KMS-11 (cell line): ENCODE measurements at regions not wholly inside any gene's neighbourhood (a gene's known extent, or its start where the extent isn't known, plus 50 kb on each side); places are given as distances from the start of the nearest gene placed in this dataset.
"Not testable (repeated sequence)": the region's sequence is repeated elsewhere in the genome, so short reads cannot be mapped to it uniquely, and the experiment has no call there.

ENCODE experiments used
- H2AFZ ChIP-seq: fragments of 200-600 bp; sonication (generic); 2 replicates; pipeline ENCODE4 v1.6.1; 2016; ENCODE audit warnings: antibody characterized with exemption, mixed run types, low read depth
- H3K27ac ChIP-seq: fragments of 200-600 bp; sonication (generic); 2 replicates; pipeline ENCODE4 v1.6.1; 2016; ENCODE audit warnings: mild to moderate bottlenecking, mixed run types
- H3K27me3 ChIP-seq: fragments of 200-600 bp; sonication (generic); 2 replicates; pipeline ENCODE4 v1.6.1; 2017; ENCODE audit warnings: mild to moderate bottlenecking, low read depth, mixed run types, moderate library complexity; ENCODE audit not compliant: insufficient read depth
- H3K36me3 ChIP-seq: fragments of 200-600 bp; sonication (generic); 2 replicates; pipeline ENCODE4 v1.6.1; 2017; ENCODE audit warnings: mild to moderate bottlenecking, mixed run types; ENCODE audit not compliant: insufficient read depth
- H3K4me1 ChIP-seq: fragments of 200-600 bp; sonication (generic); 2 replicates; pipeline ENCODE4 v1.6.1; 2016; ENCODE audit warnings: mild to moderate bottlenecking, low read depth, mixed run types; ENCODE audit not compliant: poor library complexity, severe bottlenecking
- H3K4me2 ChIP-seq: fragments of 200-600 bp; sonication (generic); 2 replicates; pipeline ENCODE4 v1.7.0; 2016; ENCODE audit warnings: mild to moderate bottlenecking, mixed run types
- H3K4me3 ChIP-seq: fragments of 200-600 bp; sonication (generic); IDR thresholded peaks from 2 replicates; pipeline ENCODE4 v1.6.1; 2017; ENCODE audit warnings: low read depth, low read length, mixed read lengths; ENCODE audit not compliant: insufficient read depth
- H3K79me2 ChIP-seq: fragments of 200-600 bp; sonication (generic); 2 replicates; pipeline ENCODE4 v1.6.1; 2016; ENCODE audit warnings: low read depth, mixed run types; ENCODE audit not compliant: insufficient read depth
- H3K9ac ChIP-seq: fragments of 200-600 bp; sonication (generic); 2 replicates; pipeline ENCODE4 v1.6.1; 2016; ENCODE audit warnings: mild to moderate bottlenecking, mixed run types
- H4K20me1 ChIP-seq: fragments of 200-600 bp; sonication (generic); 2 replicates; pipeline ENCODE4 v1.6.1; 2016; ENCODE audit warnings: mild to moderate bottlenecking, mixed run types; ENCODE audit not compliant: insufficient read depth
- TF ChIP-seq, protein P1 (sequence below): fragments of 200-600 bp; sonication (generic); conservative IDR thresholded peaks from 2 replicates; pipeline ENCODE4 v1.6.1; 2017; ENCODE audit warnings: low read depth, mild to moderate bottlenecking, antibody characterized with exemption, low read length, moderate library complexity, mixed read lengths

DNA sequence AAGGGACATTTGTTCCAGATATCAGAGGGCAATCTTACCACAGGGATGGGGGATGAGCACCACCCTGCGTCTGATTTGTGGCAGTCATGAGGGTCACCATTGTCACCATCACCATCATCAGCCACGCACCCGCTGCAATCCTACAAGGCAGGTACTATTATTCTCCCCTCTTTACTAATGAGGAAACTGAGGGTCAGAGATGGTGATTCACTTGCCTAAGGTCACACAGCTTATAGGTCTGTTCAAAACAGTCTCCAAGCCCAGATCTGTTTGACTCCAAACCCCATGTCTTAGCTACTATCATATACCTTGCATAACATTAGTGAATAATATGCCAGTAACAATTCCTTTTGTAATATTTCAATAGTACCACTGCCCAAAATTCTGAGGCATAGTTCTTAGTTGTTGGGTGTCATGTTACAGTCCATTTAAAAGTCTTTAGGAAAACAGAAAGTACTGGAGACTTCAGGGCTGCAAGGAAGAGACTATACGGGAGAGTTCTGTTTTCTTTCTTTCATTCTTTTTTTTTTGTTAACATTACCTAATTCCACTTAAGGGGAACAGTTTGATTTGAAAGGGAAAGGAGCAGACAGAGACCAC lies 166.4 kb downstream of the C16orf95 start:
- Histone ChIP-seq H3K4me1 (no peaks in the 10 kb centered on the region), H3K9ac (no peak overlapping the region), H3K27me3 (peaks cover 5% of the 10 kb centered on the region; the same call in 1 of the 2 replicates), H3K4me2 (no peak overlapping the region), H3K4me3 (no peak overlapping the region), H4K20me1 (no peaks in the 10 kb centered on the region), H3K36me3 (no peaks in the 10 kb centered on the region), H2AFZ (no peak overlapping the region), H3K27ac (no peak overlapping the region), H3K79me2 (no peaks in the 10 kb centered on the region)
- TF ChIP-seq, protein P1, sequence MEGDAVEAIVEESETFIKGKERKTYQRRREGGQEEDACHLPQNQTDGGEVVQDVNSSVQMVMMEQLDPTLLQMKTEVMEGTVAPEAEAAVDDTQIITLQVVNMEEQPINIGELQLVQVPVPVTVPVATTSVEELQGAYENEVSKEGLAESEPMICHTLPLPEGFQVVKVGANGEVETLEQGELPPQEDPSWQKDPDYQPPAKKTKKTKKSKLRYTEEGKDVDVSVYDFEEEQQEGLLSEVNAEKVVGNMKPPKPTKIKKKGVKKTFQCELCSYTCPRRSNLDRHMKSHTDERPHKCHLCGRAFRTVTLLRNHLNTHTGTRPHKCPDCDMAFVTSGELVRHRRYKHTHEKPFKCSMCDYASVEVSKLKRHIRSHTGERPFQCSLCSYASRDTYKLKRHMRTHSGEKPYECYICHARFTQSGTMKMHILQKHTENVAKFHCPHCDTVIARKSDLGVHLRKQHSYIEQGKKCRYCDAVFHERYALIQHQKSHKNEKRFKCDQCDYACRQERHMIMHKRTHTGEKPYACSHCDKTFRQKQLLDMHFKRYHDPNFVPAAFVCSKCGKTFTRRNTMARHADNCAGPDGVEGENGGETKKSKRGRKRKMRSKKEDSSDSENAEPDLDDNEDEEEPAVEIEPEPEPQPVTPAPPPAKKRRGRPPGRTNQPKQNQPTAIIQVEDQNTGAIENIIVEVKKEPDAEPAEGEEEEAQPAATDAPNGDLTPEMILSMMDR, result no peak

DNA sequence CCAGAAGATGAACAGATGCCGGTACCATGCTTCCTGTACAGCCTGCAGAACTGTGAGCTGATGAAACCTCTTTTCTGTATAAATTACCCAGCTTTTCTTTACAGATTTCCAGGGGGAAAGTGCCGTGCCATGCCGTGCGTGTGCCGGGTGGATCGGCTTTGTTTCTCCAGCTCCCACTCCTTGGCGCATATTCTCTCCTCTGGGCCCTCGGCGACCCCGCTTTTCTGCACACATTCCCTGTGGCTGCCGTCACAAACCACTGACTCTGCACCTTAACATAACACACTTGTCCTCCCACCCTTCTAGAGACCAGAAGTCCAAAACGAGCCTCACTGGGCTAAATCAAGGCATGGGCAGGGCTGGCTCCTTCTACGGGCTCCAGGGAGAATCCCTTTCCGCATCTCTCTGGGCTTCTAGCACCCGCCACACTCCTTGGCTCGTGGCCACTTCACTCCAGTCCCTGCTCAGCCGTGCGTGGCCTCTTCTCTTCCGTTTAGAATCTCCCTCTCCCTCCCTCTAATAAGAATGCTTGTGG lies 164.9 kb downstream of the C16orf95 start:
- TF ChIP-seq, protein P1, result no peak
- Histone ChIP-seq H3K4me3 (no peak overlapping the region), H3K27me3 (peaks cover 5% of the 10 kb centered on the region; the same call in 1 of the 2 replicates), H3K4me2 (no peak overlapping the region), H2AFZ (no peak overlapping the region), H4K20me1 (no peaks in the 10 kb centered on the region), H3K36me3 (no peaks in the 10 kb centered on the region), H3K27ac (no peak overlapping the region), H3K9ac (no peak overlapping the region), H3K79me2 (no peaks in the 10 kb centered on the region), H3K4me1 (no peaks in the 10 kb centered on the region)

DNA sequence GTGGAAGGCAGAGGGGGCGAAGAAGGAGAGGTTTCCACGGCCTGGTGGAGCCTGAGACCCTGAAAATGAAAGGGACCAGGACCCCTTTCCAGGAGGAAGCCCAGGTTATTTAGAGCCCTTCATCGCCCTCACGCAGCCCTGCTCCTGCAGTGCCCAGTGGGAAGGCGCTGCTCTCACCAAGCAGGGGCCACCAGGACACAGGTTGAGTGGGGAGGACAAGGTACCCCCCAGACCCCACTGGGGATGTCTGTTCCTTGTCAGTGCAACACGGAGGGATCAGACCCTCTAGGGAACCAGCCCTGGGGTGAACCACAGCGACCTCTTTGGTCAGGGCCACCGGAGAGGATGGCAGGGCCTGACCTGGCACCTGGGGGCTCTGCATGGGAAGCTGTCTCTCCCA lies 163.9 kb downstream of the C16orf95 start:
- Histone ChIP-seq H3K4me2 (no peak overlapping the region), H3K27me3 (peaks cover 9% of the 10 kb centered on the region), H3K27ac (no peak overlapping the region), H3K36me3 (no peaks in the 10 kb centered on the region), H3K4me3 (no peak overlapping the region), H3K9ac (no peak overlapping the region), H2AFZ (no peak overlapping the region), H3K4me1 (no peaks in the 10 kb centered on the region), H3K79me2 (no peaks in the 10 kb centered on the region), H4K20me1 (no peaks in the 10 kb centered on the region)
- TF ChIP-seq, protein P1, result no peak

DNA sequence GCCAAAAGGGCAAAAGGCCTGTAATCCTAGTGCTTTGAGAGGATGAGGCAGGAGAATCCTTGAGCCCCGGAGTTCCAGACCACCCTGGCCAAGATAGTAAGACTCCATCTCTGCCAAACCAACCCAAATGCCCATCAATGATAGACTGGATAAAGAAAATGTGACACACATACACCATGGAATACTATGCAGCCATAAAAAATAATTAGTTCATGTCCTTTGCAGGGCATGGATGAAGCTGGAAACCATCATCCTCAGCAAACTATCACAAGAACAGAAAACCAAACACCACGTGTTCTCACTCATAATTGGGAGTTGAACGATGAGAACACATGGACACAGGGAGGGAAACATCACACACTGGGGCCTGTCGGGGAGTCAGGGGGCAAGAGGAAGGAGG lies 161.9 kb downstream of the C16orf95 start:
- not testable (repeated sequence) for H3K79me2 ChIP-seq, H3K4me3 ChIP-seq, H2AFZ ChIP-seq, H3K36me3 ChIP-seq, H3K9ac ChIP-seq, H3K4me1 ChIP-seq, H3K4me2 ChIP-seq, H3K27ac ChIP-seq, H4K20me1 ChIP-seq
- H3K27me3 ChIP-seq, result peaks cover 12% of the 10 kb centered on the region

DNA sequence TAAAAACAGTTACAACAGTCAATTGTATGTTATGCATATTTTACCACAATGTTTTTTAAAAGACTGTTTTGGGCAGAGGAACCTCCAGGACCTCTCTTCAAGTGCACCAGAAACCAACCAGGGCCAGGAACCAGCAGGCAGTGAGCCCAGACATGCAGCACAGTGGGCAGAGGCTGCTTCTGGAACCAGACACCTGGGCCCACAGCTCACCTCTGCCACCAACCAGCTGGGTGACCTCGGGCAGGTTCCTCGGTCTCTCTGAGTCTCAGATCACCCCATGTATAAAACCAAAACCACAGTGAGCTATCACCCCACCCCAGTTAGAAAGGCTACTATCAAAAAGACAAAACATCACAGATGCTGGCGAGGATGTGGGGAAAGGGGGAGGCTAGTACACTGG lies 161.0 kb downstream of the C16orf95 start:
- Histone ChIP-seq H3K27me3 (peaks cover 12% of the 10 kb centered on the region), H3K4me1 (no peaks in the 10 kb centered on the region), H4K20me1 (no peaks in the 10 kb centered on the region), H3K9ac (no peak overlapping the region), H3K36me3 (no peaks in the 10 kb centered on the region), H3K4me3 (no peak overlapping the region), H3K79me2 (no peaks in the 10 kb centered on the region), H3K27ac (no peak overlapping the region), H2AFZ (no peak overlapping the region), H3K4me2 (no peak overlapping the region)
- TF ChIP-seq, protein P1, result no peak
